Spleen (tissue), 11 donors: ENCODE measurements at regions not wholly inside any gene's neighbourhood (a gene's known extent, or its start where the extent isn't known, plus 50 kb on each side); places are given as distances from the start of the nearest gene placed in this dataset.

Source experiments
- DNase-seq: peaks from one replicate; pipeline ENCODE4 v3.0.0-alpha.2; 2020
- H3K27ac ChIP-seq, 8 donors: fragments of 200-600 bp; sonication (generic) in 7 of 8; 1 replicate in 4 of 8; 2 replicates in 4 of 8; pipeline versions ENCODE4 v1.5.0 to v1.8.0; 2016 to 2021; ENCODE audit warnings: inconsistent platforms in 4 of 8, mild to moderate bottlenecking in 4 of 8, moderate library complexity in 1 of 8
- H3K27me3 ChIP-seq, 7 donors: fragments of 200-600 bp; sonication (generic) in 6 of 7; replicated peaks in 1 of 7; 1 replicate in 4 of 7; 2 replicates in 3 of 7; pipeline versions ENCODE4 v1.5.0 to v1.8.0; 2016 to 2021; ENCODE audit warnings: inconsistent platforms in 3 of 7, mild to moderate bottlenecking in 1 of 7
- H3K36me3 ChIP-seq, 6 donors: fragments of 200-600 bp; sonication (generic) in 5 of 6; 1 replicate in 4 of 6; 2 replicates in 2 of 6; pipeline versions ENCODE4 v1.5.0 to v1.8.0; 2016 to 2021; ENCODE audit warnings: inconsistent platforms in 2 of 6
- H3K4me1 ChIP-seq, 6 donors: fragments of 200-600 bp; sonication (generic) in 5 of 6; 1 replicate in 3 of 6; 2 replicates in 3 of 6; pipeline versions ENCODE4 v1.5.0 to v1.8.0; 2016 to 2021; ENCODE audit warnings: inconsistent platforms in 3 of 6
- H3K4me3 ChIP-seq, 8 donors: fragments of 200-600 bp; sonication (generic) in 7 of 8; 1 replicate in 4 of 8; 2 replicates in 4 of 8; pipeline versions ENCODE4 v1.5.0 to v1.8.0; 2016 to 2021; ENCODE audit warnings: inconsistent platforms in 4 of 8, mild to moderate bottlenecking in 4 of 8, moderate library complexity in 2 of 8
- H3K9me3 ChIP-seq, 8 donors: fragments of 200-600 bp; sonication (generic) in 7 of 8; 1 replicate in 4 of 8; 2 replicates in 4 of 8; pipeline versions ENCODE4 v1.5.0 to v1.8.0; 2016 to 2021; ENCODE audit warnings: inconsistent platforms in 4 of 8
- CTCF ChIP-seq, 11 experiments: fragments of 200-600 bp in 7 of 11; fragments of 450-650 bp in 4 of 11; sonication (generic) in 4 of 11; IDR thresholded peaks in 8 of 11; conservative IDR thresholded peaks in 3 of 11; 1 replicate in 7 of 11; 2 replicates in 4 of 11; pipeline versions ENCODE4 v1.4.0 to v1.8.0; 2016 to 2021; ENCODE audit warnings: antibody characterized with exemption in 11 of 11, inconsistent platforms in 4 of 11, mild to moderate bottlenecking in 1 of 11
- POLR2A ChIP-seq, 3 donors: fragments of 450-650 bp; IDR thresholded peaks; one replicate each; pipeline ENCODE4 v1.5.1; 2017; ENCODE audit warnings: antibody characterized with exemption in 3 of 3, mild to moderate bottlenecking in 1 of 3
- POLR2AphosphoS5 ChIP-seq, 3 donors: sonication (generic); formaldehyde crosslinking; IDR thresholded peaks; one replicate each; pipeline ENCODE4 v1.5.1; 2017; ENCODE audit warnings: antibody characterized with exemption in 3 of 3
- WGBS, 5 donors: extraction: QIAGEN DNeasy Blood & Tissue Kit in 3 of 5; methylation state at CpG; one replicate each; pipeline versions ENCODE4 v1.1.5 to v1.1.7; 2013 to 2018; 5-methylcytosine and 5-hydroxymethylcytosine counted together
- intact Hi-C: fragments of 100-400 bp; cut with DNase I; formaldehyde crosslinking; loops from one replicate; pipeline ENCODE4 v1.15.0; 2023; ENCODE audit warnings: low total_unique reads
- microRNA-seq, 3 donors: library from miRNA; unstranded; fragments of <30 nt; microRNA quantifications; one replicate each; pipeline versions ENCODE4 to v1.1.0, GENCODE V29; 2019 to 2020
- small RNA-seq, 4 donors: library from RNA; depleted of rRNA; stranded (forward); fragments of <200 nt; gene quantifications; one replicate each; pipeline ENCODE3, GENCODE V24; 2016
- donor health status: healthy with polysubstance abuse.
- donor health status: DM: no; HTN: no; CAD: no; lungs with moderate emphysema.
- donor health status: DM: no; HTN: no; CAD: no.
- donor health status: Bipolar disorder and iron deficiency.
- donor health status: healthy.
- donor health status: DM: no; HTN: no; CAD: no.
- donor health status: DM: yes; HTN: yes; CAD: no.

GRCh38 chr1:199970125-199970524, 57.4 kb upstream of the NR5A2 start:
- 88 to 97% (median 89%) methylated on average over 1 of the region's 1 CpG for WGBS, 5 donors
- no peak for TF ChIP-seq POLR2A (IDR thresholded peaks at IDR 0.05)
- no peak for TF ChIP-seq CTCF (IDR thresholded peaks at IDR 0.05 in 8 of 11, conservative IDR thresholded peaks at IDR 0.05 in 3 of 11)
- TF ChIP-seq POLR2AphosphoS5 (IDR thresholded peaks at IDR 0.05): no peak
- Histone ChIP-seq H3K4me1 (no peaks in the 10 kb centered on the region), H3K27me3 (peaks cover 0 to 74% (median 5%) of the 10 kb centered on the region in 7 donors), H3K36me3 (no peaks in the 10 kb centered on the region), H3K9me3 (no peaks in the 10 kb centered on the region), H3K27ac (no peak overlapping the region), H3K4me3 (no peak overlapping the region)
- no peak for DNase-seq
- intact Hi-C loops: no loop called here

DNA sequence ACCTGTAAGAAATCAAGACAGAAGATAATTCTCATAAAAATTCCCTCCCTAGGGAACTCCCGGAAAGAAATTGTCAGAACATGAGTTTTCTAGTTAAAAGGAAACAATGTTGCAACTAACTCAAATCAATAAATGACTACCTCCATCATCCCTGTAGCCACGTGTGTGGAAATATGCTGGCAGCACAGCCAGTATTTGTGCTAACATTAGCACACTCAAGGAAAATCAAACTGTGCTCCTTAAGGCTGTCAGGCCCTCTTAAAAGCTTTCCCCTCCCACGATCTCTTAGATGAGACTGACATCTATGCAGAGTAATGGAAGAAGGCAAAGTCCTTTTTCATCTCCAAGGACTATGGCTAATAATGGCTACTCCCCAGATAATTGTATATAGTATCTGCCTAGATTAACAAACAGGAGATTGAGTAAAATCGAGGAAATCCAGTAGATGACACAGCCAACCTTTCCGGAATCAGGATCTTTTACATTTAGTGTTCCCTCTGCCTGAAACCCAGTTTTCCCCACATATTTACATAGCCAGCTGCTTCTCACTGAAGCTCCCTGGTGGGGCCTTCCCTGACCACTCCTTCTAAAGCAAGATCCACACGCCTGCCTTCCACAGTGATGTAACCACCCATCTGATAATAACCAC, 50.9 kb upstream of the NR5A2 start:
- H3K27me3 ChIP-seq: peaks cover 0 to 89% (median 5%) of the 10 kb centered on the region in 7 donors
- DNase-seq: peak; percentile 4
- H3K4me3 ChIP-seq: no peak overlapping the region
- intact Hi-C loops: no loop called here
- peak overlapping the region in 1 of 8 donors; percentile 3 for H3K27ac ChIP-seq
- no peak for TF ChIP-seq CTCF (IDR thresholded peaks at IDR 0.05 in 8 of 11, conservative IDR thresholded peaks at IDR 0.05 in 3 of 11)
- no peak for TF ChIP-seq POLR2A (IDR thresholded peaks at IDR 0.05)
- TF ChIP-seq POLR2AphosphoS5 (IDR thresholded peaks at IDR 0.05): no peak
- no peaks in the 10 kb centered on the region for H3K36me3 ChIP-seq
- H3K4me1 ChIP-seq: peaks cover 0 to 20% (median 10%) of the 10 kb centered on the region in 6 donors
- H3K9me3 ChIP-seq: no peaks in the 10 kb centered on the region
- 46 to 82% (median 61%) methylated on average over 6 of the region's 6 CpGs for WGBS, 5 donors

Small RNA genes lying in the stretch of these regions (microRNA-seq; reads per million reads assigned to microRNA genes)
- gene MIR181A1 (573 to 1,037 (median 791) reads per million in 3 donors), gene MIR181B1 (4.0 to 13.0 (median 7.9) reads per million in 3 donors)

Small RNA genes lying in the stretch of these regions (small RNA-seq; reads per million reads assigned to genes)
- gene MIR181A1 (52.4 to 66.6 (median 63.5) reads per million in 4 donors), gene MIR181B1 (3.2 to 6.3 (median 5.0) reads per million in 4 donors), gene RNU6-778P (0 reads per million in 4 donors)
